ENCODE measurements at regions not wholly inside any gene's neighbourhood (a gene's known extent, or its start where the extent isn't known, plus 50 kb on each side); places are given as distances from the start of the nearest gene placed in this dataset.

DNA sequence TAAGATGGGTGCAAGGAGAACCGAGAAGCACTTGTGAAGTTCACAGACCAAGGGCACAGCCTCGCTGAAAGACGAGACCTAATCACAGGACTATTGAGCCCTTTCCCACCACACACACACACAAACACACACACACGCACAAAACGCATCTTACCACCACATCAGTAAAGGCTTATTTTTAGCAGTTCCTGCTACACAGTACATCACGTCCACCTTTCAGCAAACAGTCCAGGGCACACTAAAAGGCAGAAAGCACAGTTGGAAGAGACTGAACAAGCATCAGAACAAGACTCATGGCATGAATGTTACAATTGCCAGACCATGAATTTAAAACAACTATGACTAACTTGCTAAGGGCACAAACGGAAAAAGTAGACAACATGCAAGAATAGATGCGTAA, 83.6 kb upstream of the MAPK10 start:
- TF ChIP-seq, protein P1, sequence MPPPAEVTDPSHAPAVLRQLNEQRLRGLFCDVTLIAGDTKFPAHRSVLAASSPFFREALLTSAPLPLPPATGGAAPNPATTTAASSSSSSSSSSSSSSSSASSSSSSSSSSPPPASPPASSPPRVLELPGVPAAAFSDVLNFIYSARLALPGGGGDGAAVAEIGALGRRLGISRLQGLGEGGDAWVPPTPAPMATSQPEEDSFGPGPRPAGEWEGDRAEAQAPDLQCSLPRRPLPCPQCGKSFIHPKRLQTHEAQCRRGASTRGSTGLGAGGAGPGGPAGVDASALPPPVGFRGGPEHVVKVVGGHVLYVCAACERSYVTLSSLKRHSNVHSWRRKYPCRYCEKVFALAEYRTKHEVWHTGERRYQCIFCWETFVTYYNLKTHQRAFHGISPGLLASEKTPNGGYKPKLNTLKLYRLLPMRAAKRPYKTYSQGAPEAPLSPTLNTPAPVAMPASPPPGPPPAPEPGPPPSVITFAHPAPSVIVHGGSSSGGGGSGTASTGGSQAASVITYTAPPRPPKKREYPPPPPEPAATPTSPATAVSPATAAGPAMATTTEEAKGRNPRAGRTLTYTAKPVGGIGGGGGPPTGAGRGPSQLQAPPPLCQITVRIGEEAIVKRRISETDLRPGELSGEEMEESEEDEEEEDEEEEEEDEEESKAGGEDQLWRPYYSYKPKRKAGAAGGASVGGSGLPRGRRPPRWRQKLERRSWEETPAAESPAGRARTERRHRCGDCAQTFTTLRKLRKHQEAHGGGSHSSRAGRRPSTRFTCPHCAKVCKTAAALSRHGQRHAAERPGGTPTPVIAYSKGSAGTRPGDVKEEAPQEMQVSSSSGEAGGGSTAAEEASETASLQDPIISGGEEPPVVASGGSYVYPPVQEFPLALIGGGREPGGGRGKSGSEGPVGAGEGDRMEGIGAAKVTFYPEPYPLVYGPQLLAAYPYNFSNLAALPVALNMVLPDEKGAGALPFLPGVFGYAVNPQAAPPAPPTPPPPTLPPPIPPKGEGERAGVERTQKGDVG (CRISPR knock-in tag; IDR thresholded peaks at IDR 0.05; ENCODE audit: borderline replicate concordance): no peak
- no peak for TF ChIP-seq TSC22D2 (CRISPR knock-in tag; IDR thresholded peaks at IDR 0.05; ENCODE audit: borderline replicate concordance)
- TF ChIP-seq ELF4 (CRISPR knock-in tag; IDR thresholded peaks at IDR 0.05; ENCODE audit: borderline replicate concordance): no peak
- no peaks in the 10 kb centered on the region for H3K79me2 ChIP-seq (ENCODE audit: insufficient read depth, low read length)
- FAIRE-seq (no peak), DNase-seq (ENCODE audit: low spot score) (no peak), ATAC-seq (no peak)
- 19% methylated on average over 8 of the region's 8 CpGs for WGBS (ENCODE audit: low lambda C conversion rate)
- in situ Hi-C loops (cut with HindIII; ENCODE audit: extremely low pct_ligation_motif_present, low pct_unique_long_range_greater_than_20kb) (no loop called here), intact Hi-C loops (cut with micrococcal nuclease; ENCODE audit: unreplicated experiment) (no loop called here)
- H4K20me1 ChIP-seq (ENCODE audit: insufficient read depth, low read length): no peaks in the 10 kb centered on the region
- ChIA-PET CTCF (ENCODE audit: low intra/inter-chr PET ratio, low total read pairs) (no interaction called here), POLR2A (no interaction called here)
- H3K36me3 ChIP-seq (replicated peaks in 1 of 2; ENCODE audit: control insufficient read depth in 1 of 2, insufficient read depth in 2 of 2, low read length in 2 of 2): no peaks in the 10 kb centered on the region
- H3K9ac ChIP-seq (ENCODE audit: insufficient read depth, low read depth, low read length): no peak overlapping the region
- no peaks in the 10 kb centered on the region for H3K4me1 ChIP-seq (ENCODE audit: insufficient read depth, low read length)
- BruUV-seq (replicated peaks): no TSS peak
- no peak overlapping the region for H3K4me3 ChIP-seq (replicated peaks in 1 of 3; ENCODE audit: insufficient read depth in 1 of 3, low read depth in 2 of 3, low read length in 3 of 3)
- no peaks in the 10 kb centered on the region for H3K9me3 ChIP-seq (ENCODE audit: low read length)
- no peak overlapping the region for H3K27ac ChIP-seq (ENCODE audit: extremely low read length, insufficient read depth, low read length)
- H3K4me2 ChIP-seq (ENCODE audit: low read depth, low read length): no peak overlapping the region
- no peak overlapping the region for H2AFZ ChIP-seq (ENCODE audit: low read length)
- no peaks in the 10 kb centered on the region for H3K27me3 ChIP-seq (ENCODE audit: control insufficient read depth in 1 of 2, insufficient read depth in 2 of 2, low read length in 2 of 2)

DNA sequence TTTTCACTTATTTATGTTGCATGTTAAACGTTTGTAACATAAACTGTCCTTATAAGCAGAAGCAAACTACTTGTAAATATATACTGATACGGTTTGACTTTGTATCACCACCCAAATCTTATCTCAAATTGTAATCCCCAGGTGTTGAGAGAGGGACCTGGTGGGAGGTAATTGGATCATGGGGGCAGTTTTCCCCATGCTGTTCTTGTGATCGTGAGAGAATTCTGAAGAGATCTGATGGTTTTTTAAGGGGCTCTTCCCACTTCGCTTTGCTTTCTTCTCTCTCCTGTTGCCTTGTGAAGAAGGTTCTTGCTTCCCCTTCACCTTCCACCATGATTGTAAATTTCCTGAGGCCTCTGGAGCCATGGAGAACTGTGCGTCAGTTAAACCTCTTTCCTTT, 87.1 kb upstream of the MAPK10 start:
- H3K4me2 ChIP-seq (ENCODE audit: low read depth, low read length): no peak overlapping the region
- H3K27ac ChIP-seq (ENCODE audit: extremely low read length, insufficient read depth, low read length): no peak overlapping the region
- H3K79me2 ChIP-seq (ENCODE audit: insufficient read depth, low read length): no peaks in the 10 kb centered on the region
- POLR2A ChIA-PET: no interaction called here
- CTCF ChIA-PET (ENCODE audit: low intra/inter-chr PET ratio, low total read pairs): no interaction called here
- FAIRE-seq: no peak
- no peak for DNase-seq (ENCODE audit: low spot score)
- no peak for ATAC-seq
- intact Hi-C loops (cut with micrococcal nuclease; ENCODE audit: unreplicated experiment) (no loop called here), in situ Hi-C loops (cut with HindIII; ENCODE audit: extremely low pct_ligation_motif_present, low pct_unique_long_range_greater_than_20kb) (no loop called here)
- H4K20me1 ChIP-seq (ENCODE audit: insufficient read depth, low read length): no peaks in the 10 kb centered on the region
- H3K27me3 ChIP-seq (ENCODE audit: control insufficient read depth in 1 of 2, insufficient read depth in 2 of 2, low read length in 2 of 2): no peaks in the 10 kb centered on the region
- no peak for TF ChIP-seq POLR2A (IDR thresholded peaks at IDR 0.05; ENCODE audit: insufficient read depth in 1 of 2, low read depth in 2 of 2, low read length in 2 of 2)
- TF ChIP-seq RAD21 (CRISPR knock-in tag; IDR thresholded peaks at IDR 0.05): no peak
- TF ChIP-seq ZNF660 (CRISPR knock-in tag; IDR thresholded peaks at IDR 0.05; ENCODE audit: borderline replicate concordance, low read depth): no peak
- no peak for TF ChIP-seq GLI4 (CRISPR knock-in tag; IDR thresholded peaks at IDR 0.05; ENCODE audit: borderline replicate concordance)
- H2AFZ ChIP-seq (ENCODE audit: low read length): no peak overlapping the region
- H3K36me3 ChIP-seq (replicated peaks in 1 of 2; ENCODE audit: control insufficient read depth in 1 of 2, insufficient read depth in 2 of 2, low read length in 2 of 2): no peaks in the 10 kb centered on the region
- H3K9ac ChIP-seq (ENCODE audit: insufficient read depth, low read depth, low read length): no peak overlapping the region
- no peaks in the 10 kb centered on the region for H3K9me3 ChIP-seq (ENCODE audit: low read length)
- WGBS (ENCODE audit: low lambda C conversion rate): under 1% methylated on average over 5 of the region's 5 CpGs
- H3K4me1 ChIP-seq (ENCODE audit: insufficient read depth, low read length): no peaks in the 10 kb centered on the region
- no TSS peak for BruUV-seq (replicated peaks)
- H3K4me3 ChIP-seq (replicated peaks in 1 of 3; ENCODE audit: insufficient read depth in 1 of 3, low read depth in 2 of 3, low read length in 3 of 3): no peak overlapping the region
